SK-N-MC (cell line): ENCODE measurements at regions not wholly inside any gene's neighbourhood (a gene's known extent, or its start where the extent isn't known, plus 50 kb on each side); places are given as distances from the start of the nearest gene placed in this dataset.

Experiments used
- EZH2 ChIP-seq: fragments of 200-600 bp; sonication (generic); IDR thresholded peaks from one replicate; pipeline ENCODE4 v1.6.1; 2017; ENCODE audit warnings: antibody characterized with exemption
- FOXP2 ChIP-seq: optimal IDR thresholded peaks from 2 replicates; pipeline ENCODE3; 2011; ENCODE audit warnings: mild to moderate bottlenecking, moderate library complexity; ENCODE audit not compliant: insufficient read depth; ENCODE audit errors: extremely low read length, control extremely low read depth
- POLR2AphosphoS5 ChIP-seq: IDR thresholded peaks from 2 replicates; pipeline ENCODE4 v1.6.1; 2012; ENCODE audit warnings: mild to moderate bottlenecking, low read depth, low read length, borderline replicate concordance

GRCh38 chr16:86240716-86241363 lies 269.5 kb upstream of the FOXF1 start:
- TF ChIP-seq FOXP2 (no peak), EZH2 (no peak), POLR2AphosphoS5 (no peak)
